ENCODE measurements at regions not wholly inside any gene's neighbourhood (a gene's known extent, or its start where the extent isn't known, plus 50 kb on each side); places are given as distances from the start of the nearest gene placed in this dataset.

- no peak for DNase-seq
- in situ Hi-C loops (cut with HindIII; ENCODE audit: low pct_ligation_motif_present, low pct_unique_long_range_greater_than_20kb, low sequenced_read_pairs), result no loop called here
Observed at GRCh38 chr10:128962182-128962581, 504.9 kb upstream of the MGMT start.

DNA sequence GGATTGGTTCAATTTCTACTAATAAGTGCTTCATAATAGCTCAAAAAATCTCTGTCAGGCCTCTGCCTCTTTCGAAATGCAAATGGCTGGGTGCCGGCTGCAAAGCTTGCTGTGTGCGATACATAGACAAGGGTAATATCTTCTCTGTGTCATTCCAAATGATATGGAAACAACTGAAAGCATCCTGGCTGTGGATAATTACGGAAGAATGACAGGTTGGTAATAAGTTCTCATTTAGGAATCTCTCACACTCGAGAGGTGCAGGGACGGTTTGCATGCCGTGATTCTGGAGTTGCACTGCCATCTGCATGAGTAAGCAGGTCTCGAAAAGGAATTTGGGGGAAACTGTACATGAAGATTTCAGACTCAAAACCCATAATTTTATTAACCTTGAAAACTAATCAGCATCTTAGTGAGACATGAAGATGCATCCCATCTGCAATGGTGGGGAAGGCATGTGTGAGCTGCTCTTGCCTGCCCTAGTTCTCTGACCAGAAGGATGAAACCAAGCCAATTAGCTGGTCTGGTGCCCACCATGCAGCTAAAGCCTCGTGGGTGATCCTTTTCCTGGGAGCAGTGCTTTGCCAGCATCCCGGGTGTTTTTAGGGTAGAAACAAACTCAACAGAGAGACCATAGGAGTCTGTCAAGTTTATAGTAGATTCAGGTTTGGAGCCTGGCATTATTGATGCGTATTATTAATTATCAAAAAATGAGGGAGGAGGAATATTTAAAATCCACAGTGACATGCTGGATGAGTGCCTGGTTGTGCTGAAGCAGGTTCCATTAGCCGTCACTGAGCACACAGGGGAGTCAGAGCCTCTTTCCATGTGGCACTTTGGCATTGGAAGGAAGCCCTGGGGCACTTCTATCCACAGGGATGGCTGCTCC lies 503.6 kb upstream of the MGMT start:
- in situ Hi-C loops (cut with HindIII; ENCODE audit: low pct_ligation_motif_present, low pct_unique_long_range_greater_than_20kb, low sequenced_read_pairs), result no loop called here
- no peak for DNase-seq

DNA sequence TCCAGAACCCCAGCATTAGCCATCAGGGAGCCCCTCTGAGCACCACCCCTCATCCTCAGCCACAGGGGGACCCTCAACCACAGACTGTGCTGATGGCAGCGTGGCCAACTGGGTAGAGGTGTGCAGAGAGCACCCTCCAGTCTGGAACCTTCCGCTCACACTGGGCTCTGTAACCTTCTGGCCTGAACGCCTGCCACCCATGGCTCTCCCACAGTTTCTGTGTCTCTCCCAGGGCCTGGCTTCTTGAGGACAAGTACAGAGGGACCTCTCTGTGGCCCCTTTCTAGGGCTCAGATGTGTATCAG lies 503.0 kb upstream of the MGMT start:
- DNase-seq, result no peak
- in situ Hi-C loops (cut with HindIII; ENCODE audit: low pct_ligation_motif_present, low pct_unique_long_range_greater_than_20kb, low sequenced_read_pairs), result no loop called here

GRCh38 chr10:128967980-128968756 lies 498.9 kb upstream of the MGMT start:
- in situ Hi-C loops (cut with HindIII; ENCODE audit: low pct_ligation_motif_present, low pct_unique_long_range_greater_than_20kb, low sequenced_read_pairs), result no loop called here
- DNase-seq, result no peak

GRCh38 chr10:128969551-128969950 lies 497.5 kb upstream of the MGMT start:
- in situ Hi-C loops (cut with HindIII; ENCODE audit: low pct_ligation_motif_present, low pct_unique_long_range_greater_than_20kb, low sequenced_read_pairs), result no loop called here
- DNase-seq, result no peak

DNA sequence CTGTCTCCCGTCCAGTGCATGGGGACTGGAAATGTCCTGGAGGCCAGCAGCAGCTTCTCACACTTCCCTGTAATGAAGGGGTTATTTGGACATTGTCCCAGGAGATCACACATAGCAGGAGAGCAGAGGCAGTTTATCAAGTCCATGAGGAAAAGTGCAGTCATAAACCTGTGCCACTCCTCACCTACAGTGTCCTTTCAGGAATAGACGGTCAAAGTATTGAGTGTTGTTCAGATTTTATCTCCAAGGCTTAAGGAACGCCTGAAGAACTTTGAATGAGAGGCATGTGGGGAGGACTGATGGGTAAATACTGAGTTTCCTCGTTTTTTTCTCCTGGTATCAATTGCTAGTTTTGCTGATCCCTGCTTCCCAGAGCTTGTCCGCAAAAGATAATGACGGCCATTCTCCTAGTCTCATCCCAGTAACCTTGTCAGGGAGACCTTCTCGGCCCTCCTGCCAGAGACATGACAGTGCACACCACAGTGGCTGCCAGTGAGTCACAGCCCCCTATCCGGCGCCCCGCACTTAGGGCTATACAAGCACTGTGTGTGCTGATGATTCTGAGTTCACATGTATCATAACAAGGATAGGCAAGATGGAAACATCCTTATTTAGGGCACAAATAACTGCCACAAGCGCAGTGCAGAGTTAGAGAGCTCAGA lies 495.5 kb upstream of the MGMT start:
- in situ Hi-C loops (cut with HindIII; ENCODE audit: low pct_ligation_motif_present, low pct_unique_long_range_greater_than_20kb, low sequenced_read_pairs), result no loop called here
- DNase-seq, result no peak

- in situ Hi-C loops (cut with HindIII; ENCODE audit: low pct_ligation_motif_present, low pct_unique_long_range_greater_than_20kb, low sequenced_read_pairs), result no loop called here
- DNase-seq, result no peak
Observed at GRCh38 chr10:128972036-128972405, 495.0 kb upstream of the MGMT start.

- in situ Hi-C loops (cut with HindIII; ENCODE audit: low pct_ligation_motif_present, low pct_unique_long_range_greater_than_20kb, low sequenced_read_pairs), result no loop called here
- DNase-seq, result no peak
Observed at GRCh38 chr10:128973221-128973620, 493.8 kb upstream of the MGMT start.

- no peak for DNase-seq
- in situ Hi-C loops (cut with HindIII; ENCODE audit: low pct_ligation_motif_present, low pct_unique_long_range_greater_than_20kb, low sequenced_read_pairs), result no loop called here
Observed at GRCh38 chr10:128976856-128977255, 490.2 kb upstream of the MGMT start.

GRCh38 chr10:128978211-128978610 lies 488.8 kb upstream of the MGMT start:
- in situ Hi-C loops (cut with HindIII; ENCODE audit: low pct_ligation_motif_present, low pct_unique_long_range_greater_than_20kb, low sequenced_read_pairs), result no loop called here
- no peak for DNase-seq

- no peak for DNase-seq
- in situ Hi-C loops (cut with HindIII; ENCODE audit: low pct_ligation_motif_present, low pct_unique_long_range_greater_than_20kb, low sequenced_read_pairs), result no loop called here
Observed at GRCh38 chr10:128979405-128979804, 487.6 kb upstream of the MGMT start.

DNA sequence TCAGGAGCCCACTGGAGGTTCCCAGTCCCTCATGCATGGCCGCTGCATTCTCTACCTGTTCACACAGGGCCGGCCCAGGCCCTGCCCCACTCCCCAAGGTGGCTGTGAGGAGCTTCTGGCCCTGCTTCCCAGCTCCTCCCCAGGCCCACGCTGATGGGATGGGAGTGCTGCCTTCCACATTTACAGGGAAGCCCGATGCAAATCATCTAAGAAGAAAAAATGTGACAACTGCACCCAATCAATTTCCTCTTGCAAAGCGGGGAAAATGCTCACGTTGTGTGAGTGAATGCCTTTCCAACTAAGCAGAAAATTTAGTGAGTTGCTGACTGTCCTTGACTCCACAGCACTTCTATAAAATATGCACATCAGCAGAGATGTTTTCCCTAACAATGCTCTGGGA lies 485.8 kb upstream of the MGMT start:
- in situ Hi-C loops (cut with HindIII; ENCODE audit: low pct_ligation_motif_present, low pct_unique_long_range_greater_than_20kb, low sequenced_read_pairs), result no loop called here

GRCh38 chr10:128981881-128982615 lies 485.0 kb upstream of the MGMT start:
- in situ Hi-C loops (cut with HindIII; ENCODE audit: low pct_ligation_motif_present, low pct_unique_long_range_greater_than_20kb, low sequenced_read_pairs), result no loop called here
- no peak for DNase-seq

More for the DNA sequence above, 485.8 kb upstream of the MGMT start:
- no peak for DNase-seq

- in situ Hi-C loops (cut with HindIII; ENCODE audit: low pct_ligation_motif_present, low pct_unique_long_range_greater_than_20kb, low sequenced_read_pairs), result no loop called here
- DNase-seq, result no peak
Observed at GRCh38 chr10:128982616-128982915, 484.5 kb upstream of the MGMT start.

DNA sequence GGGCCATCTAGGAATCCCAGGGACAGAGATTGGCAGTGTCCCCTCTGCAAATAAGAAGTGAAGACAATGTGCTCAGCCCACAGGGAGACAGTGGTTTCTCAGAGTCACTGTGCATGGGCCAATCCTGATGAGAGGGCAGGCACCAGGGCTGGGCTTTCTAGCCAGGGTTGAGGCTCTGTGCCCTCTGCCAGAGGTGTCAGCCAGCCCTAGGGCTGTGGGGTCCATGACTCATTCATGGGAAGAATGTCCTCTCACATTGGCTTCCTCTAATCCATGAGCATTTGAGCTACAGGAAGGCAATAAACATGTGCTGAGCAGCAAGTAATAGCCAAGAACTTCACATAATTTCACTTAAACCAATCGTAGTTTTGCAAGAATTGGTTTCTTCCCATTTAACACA lies 482.0 kb upstream of the MGMT start:
- no peak for DNase-seq
- in situ Hi-C loops (cut with HindIII; ENCODE audit: low pct_ligation_motif_present, low pct_unique_long_range_greater_than_20kb, low sequenced_read_pairs), result no loop called here

DNA sequence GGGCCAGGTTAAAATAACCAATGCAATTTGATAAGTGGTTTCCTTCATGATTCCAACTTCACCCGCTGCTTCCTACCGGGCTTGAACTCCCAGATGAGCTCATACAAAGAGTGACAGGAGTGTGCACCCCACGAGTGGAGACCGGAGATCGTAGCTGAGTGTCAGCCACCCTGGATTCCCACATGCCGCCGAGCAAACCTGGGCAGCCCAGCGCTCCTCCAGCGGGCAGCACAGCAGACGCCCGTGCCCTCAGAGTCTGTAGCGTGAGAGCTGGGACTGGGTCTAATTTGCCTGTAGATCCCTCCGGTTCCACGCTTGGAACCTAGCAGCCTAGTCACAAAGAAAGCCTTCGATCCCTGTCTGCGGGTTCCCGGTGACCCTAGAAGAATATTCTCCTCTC lies 476.1 kb upstream of the MGMT start:
- DNase-seq, result no peak
- in situ Hi-C loops (cut with HindIII; ENCODE audit: low pct_ligation_motif_present, low pct_unique_long_range_greater_than_20kb, low sequenced_read_pairs), result no loop called here

GRCh38 chr10:128992770-128993169 lies 474.3 kb upstream of the MGMT start:
- in situ Hi-C loops (cut with HindIII; ENCODE audit: low pct_ligation_motif_present, low pct_unique_long_range_greater_than_20kb, low sequenced_read_pairs), result no loop called here
- no peak for DNase-seq

DNA sequence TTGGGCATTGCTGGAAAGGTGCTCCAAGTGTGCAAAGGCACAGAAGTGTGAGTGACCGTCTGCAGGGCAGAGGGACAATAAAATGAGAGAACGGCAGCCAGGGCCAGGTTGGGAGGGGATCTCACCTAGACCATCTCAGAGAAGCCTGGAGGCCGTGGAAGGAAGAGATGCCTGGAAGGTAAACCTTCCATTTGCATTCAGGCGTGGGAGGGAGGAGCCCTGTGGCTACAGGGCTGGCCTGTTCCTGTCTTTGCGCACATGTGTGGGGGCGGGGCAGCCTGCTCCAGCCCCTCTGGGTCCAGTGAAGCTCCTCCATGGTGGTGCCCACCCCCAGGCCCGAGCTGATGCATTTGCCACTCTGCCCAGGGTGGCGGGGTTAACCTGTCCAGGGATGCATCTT lies 473.6 kb upstream of the MGMT start:
- DNase-seq, result no peak
- in situ Hi-C loops (cut with HindIII; ENCODE audit: low pct_ligation_motif_present, low pct_unique_long_range_greater_than_20kb, low sequenced_read_pairs), result no loop called here

DNA sequence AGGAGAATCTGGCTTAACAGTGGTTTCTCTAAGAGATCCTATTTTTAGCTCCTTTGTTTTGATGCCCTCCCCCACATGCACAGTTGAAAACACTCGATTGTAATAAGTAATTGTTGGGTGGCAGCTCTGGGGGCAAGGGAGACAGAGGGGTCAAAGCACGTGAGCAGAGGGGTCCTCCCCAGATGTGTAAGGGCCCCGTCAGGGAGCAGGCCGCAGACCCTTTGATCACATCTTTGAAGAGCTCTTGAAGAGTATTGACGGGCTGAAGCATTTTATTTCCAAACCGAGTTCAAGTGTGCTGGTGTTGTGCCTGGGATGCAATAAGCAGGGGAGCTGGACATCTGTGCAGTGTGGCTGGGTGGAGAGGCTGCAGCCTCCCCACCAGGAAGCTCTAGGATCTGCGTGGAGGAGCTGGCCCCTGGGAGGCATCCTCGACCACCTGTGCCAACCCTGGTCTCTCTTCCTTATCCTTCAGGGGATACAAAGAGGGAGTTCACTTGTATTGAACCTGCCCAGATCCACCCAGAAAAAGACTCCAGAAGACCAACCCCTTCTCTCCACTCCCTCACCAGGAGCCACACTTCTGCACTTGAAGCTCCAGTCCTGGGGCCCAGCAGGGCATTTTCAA lies 473.0 kb upstream of the MGMT start:
- in situ Hi-C loops (cut with HindIII; ENCODE audit: low pct_ligation_motif_present, low pct_unique_long_range_greater_than_20kb, low sequenced_read_pairs), result no loop called here
- no peak for DNase-seq
